Stimulated activated CD4-positive, alpha-beta T cell treated with anti-CD3 and anti-CD28 coated beads, TNF-alpha, amount 100 ng/mL, for 1 hour (primary cell): ENCODE measurements at regions not wholly inside any gene's neighbourhood (a gene's known extent, or its start where the extent isn't known, plus 50 kb on each side); places are given as distances from the start of the nearest gene placed in this dataset.
"Not testable (repeated sequence)": the region's sequence is repeated elsewhere in the genome, so short reads cannot be mapped to it uniquely, and the experiment has no call there.

ENCODE experiments used
- DNase-seq, 3 donors: peaks; one replicate each; pipeline ENCODE4 v3.0.0-alpha.2; 2020; ENCODE audit warnings: low read depth in 3 of 3, low spot score in 1 of 3

GRCh38 chr14:22213120-22213519 is 375.9 kb downstream of the DAD1 start:
- no peak for DNase-seq

GRCh38 chr14:22210906-22211305 is 378.1 kb downstream of the DAD1 start:
- DNase-seq, result no peak

GRCh38 chr14:22210026-22210425 is 379.0 kb downstream of the DAD1 start:
- no peak for DNase-seq

- no peak for DNase-seq
Measured at GRCh38 chr14:22203036-22203435, 386.0 kb downstream of the DAD1 start.

GRCh38 chr14:22202313-22202712 is 386.7 kb downstream of the DAD1 start:
- no peak for DNase-seq

GRCh38 chr14:22200977-22201605 is 387.9 kb downstream of the DAD1 start:
- DNase-seq, result no peak

GRCh38 chr14:22200131-22200530 is 388.9 kb downstream of the DAD1 start:
- not testable (repeated sequence) for DNase-seq

- DNase-seq, result no peak
Measured at GRCh38 chr14:22194664-22195063, 394.4 kb downstream of the DAD1 start.

GRCh38 chr14:22190411-22191191 is 398.4 kb downstream of the DAD1 start:
- DNase-seq, result no peak

- no peak for DNase-seq
Measured at GRCh38 chr14:22189881-22190280, 399.1 kb downstream of the DAD1 start.

- no peak for DNase-seq
Measured at GRCh38 chr14:22188318-22188717, 400.7 kb downstream of the DAD1 start.

GRCh38 chr14:22185789-22186188 is 403.2 kb downstream of the DAD1 start:
- DNase-seq, result no peak

GRCh38 chr14:22185191-22185590 is 403.8 kb downstream of the DAD1 start:
- no peak for DNase-seq

GRCh38 chr14:22184830-22185168 is 404.2 kb downstream of the DAD1 start:
- DNase-seq, result no peak

GRCh38 chr14:22184157-22184829 is 404.7 kb downstream of the DAD1 start:
- DNase-seq, result no peak

- no peak for DNase-seq
Measured at GRCh38 chr14:22180045-22180444, 409.0 kb downstream of the DAD1 start.

GRCh38 chr14:22179190-22179589 is 409.8 kb downstream of the DAD1 start:
- DNase-seq, result no peak

- no peak for DNase-seq
Measured at GRCh38 chr14:22178333-22178839, 410.6 kb downstream of the DAD1 start.

GRCh38 chr14:22177870-22178269 is 411.2 kb downstream of the DAD1 start:
- DNase-seq, result no peak

GRCh38 chr14:22176957-22177356 is 412.1 kb downstream of the DAD1 start:
- DNase-seq, result no peak

GRCh38 chr14:22175278-22175558 is 413.8 kb downstream of the DAD1 start:
- DNase-seq, result not testable (repeated sequence)
